GM18867 (cell line): ENCODE measurements at regions not wholly inside any gene's neighbourhood (a gene's known extent, or its start where the extent isn't known, plus 50 kb on each side); places are given as distances from the start of the nearest gene placed in this dataset.
"Not testable (repeated sequence)": the region's sequence is repeated elsewhere in the genome, so short reads cannot be mapped to it uniquely, and the experiment has no call there.

Source experiments
- ATAC-seq: cut with Tn5 transposase; IDR thresholded peaks from one replicate; pipeline ENCODE4 v1.9.1; 2021; ENCODE audit warnings: mild to moderate bottlenecking, moderate library complexity; ENCODE audit not compliant: unreplicated experiment

- no peak for ATAC-seq
Measured at GRCh38 chr21:23858878-23859277, 1748.4 kb downstream of the MRPL39 start.

- peak; percentile 64 for ATAC-seq
Measured at GRCh38 chr21:23853796-23854379, 1753.4 kb downstream of the MRPL39 start.

- ATAC-seq = no peak
Measured at GRCh38 chr21:23837564-23837963, 1769.7 kb downstream of the MRPL39 start.

- no peak for ATAC-seq
Measured at GRCh38 chr21:23822760-23823159, 1784.5 kb downstream of the MRPL39 start.

GRCh38 chr21:23817337-23817736 lies 1789.9 kb downstream of the MRPL39 start:
- ATAC-seq = no peak

- ATAC-seq = no peak
Measured at GRCh38 chr21:23812485-23812884, 1794.8 kb downstream of the MRPL39 start.

GRCh38 chr21:23811805-23812204 lies 1795.5 kb downstream of the MRPL39 start:
- ATAC-seq = no peak

GRCh38 chr21:23809573-23809972 lies 1797.7 kb downstream of the MRPL39 start:
- no peak for ATAC-seq

- not testable (repeated sequence) for ATAC-seq
Measured at GRCh38 chr21:23806966-23807548, 1800.2 kb downstream of the MRPL39 start.

- no peak for ATAC-seq
Measured at GRCh38 chr21:23804866-23805265, 1802.4 kb downstream of the MRPL39 start.

- no peak for ATAC-seq
Measured at GRCh38 chr21:23801292-23801691, 1806.0 kb downstream of the MRPL39 start.

- no peak for ATAC-seq
Measured at GRCh38 chr21:23799376-23799775, 1807.9 kb downstream of the MRPL39 start.

- no peak for ATAC-seq
Measured at GRCh38 chr21:23792300-23792699, 1815.0 kb downstream of the MRPL39 start.

- ATAC-seq = no peak
Measured at GRCh38 chr21:23789864-23790263, 1817.4 kb downstream of the MRPL39 start.

- no peak for ATAC-seq
Measured at GRCh38 chr21:23780326-23780725, 1827.0 kb downstream of the MRPL39 start.

- ATAC-seq = no peak
Measured at GRCh38 chr21:23743821-23744220, 1863.5 kb downstream of the MRPL39 start.

GRCh38 chr21:23740463-23740862 lies 1866.8 kb downstream of the MRPL39 start:
- no peak for ATAC-seq

GRCh38 chr21:23732776-23733175 lies 1874.5 kb downstream of the MRPL39 start:
- ATAC-seq = no peak

GRCh38 chr21:23729331-23729730 lies 1878.0 kb downstream of the MRPL39 start:
- ATAC-seq = no peak

GRCh38 chr21:23725576-23725975 lies 1881.7 kb downstream of the MRPL39 start:
- ATAC-seq = no peak

- ATAC-seq = no peak
Measured at GRCh38 chr21:23718446-23719285, 1888.6 kb downstream of the MRPL39 start.

- ATAC-seq = no peak
Measured at GRCh38 chr21:23712166-23712565, 1895.1 kb downstream of the MRPL39 start.
